Neural crest cell (in vitro differentiated cells): ENCODE measurements at regions not wholly inside any gene's neighbourhood (a gene's known extent, or its start where the extent isn't known, plus 50 kb on each side); places are given as distances from the start of the nearest gene placed in this dataset.

Experiments
- DNase-seq: peaks from one replicate; pipeline ENCODE4 v3.0.0; 2021; ENCODE audit warnings: low read depth, mixed read lengths, low spot score
- H3K27ac Mint-ChIP-seq: one replicate; pipeline ENCODE4 v1.8.0; 2021; ENCODE audit warnings: mild to moderate bottlenecking, mixed read lengths; ENCODE audit not compliant: unreplicated experiment
- H3K27me3 Mint-ChIP-seq: 2 replicates; pipeline ENCODE4 v1.8.0; 2021; ENCODE audit warnings: low read depth, mild to moderate bottlenecking, mixed read lengths
- H3K36me3 Mint-ChIP-seq: 2 replicates; pipeline ENCODE4 v1.8.0; 2021; ENCODE audit warnings: low read depth, mild to moderate bottlenecking, mixed read lengths
- H3K4me1 Mint-ChIP-seq: 2 replicates; pipeline ENCODE4 v1.8.0; 2021; ENCODE audit warnings: mixed read lengths
- H3K4me3 Mint-ChIP-seq: one replicate; pipeline ENCODE4 v1.8.0; 2021; ENCODE audit warnings: mild to moderate bottlenecking, mixed read lengths
- H3K9me3 Mint-ChIP-seq: 2 replicates; pipeline ENCODE4 v1.8.0; 2021; ENCODE audit warnings: mixed read lengths
- CTCF ChIP-seq: fragments of 200-600 bp; sonication (generic); conservative IDR thresholded peaks from 2 replicates; pipeline ENCODE4 v1.5.0; 2021; ENCODE audit warnings: antibody characterized with exemption, mild to moderate bottlenecking

GRCh38 chr20:19073584-19074218 lies 138.7 kb upstream of the SLC24A3 start:
- peak; percentile 6 for DNase-seq
- no peak overlapping the region for H3K27ac Mint-ChIP-seq

DNA sequence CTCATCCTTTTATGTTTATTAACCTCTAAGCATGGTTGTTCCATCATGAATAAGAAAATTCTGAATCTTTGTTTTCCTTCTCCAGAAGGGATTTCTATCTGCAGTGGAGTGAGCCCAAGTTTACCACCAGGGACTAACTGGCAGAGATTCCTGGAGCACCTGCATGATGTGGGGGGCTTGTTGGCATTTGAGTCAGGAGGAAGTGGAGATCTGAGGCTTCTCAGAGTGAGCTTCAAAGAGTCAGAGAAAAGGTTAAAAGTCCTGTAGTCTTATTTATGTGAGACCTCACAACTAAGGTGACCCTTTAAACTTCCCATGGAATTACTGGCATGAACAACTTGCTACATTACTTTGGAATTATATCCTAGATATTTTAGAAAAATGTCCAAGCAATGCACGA lies 138.1 kb upstream of the SLC24A3 start:
- Mint-ChIP-seq H3K4me1 (no peaks in the 10 kb centered on the region), H3K4me3 (no peak overlapping the region), H3K9me3 (no peaks in the 10 kb centered on the region), H3K27ac (no peak overlapping the region), H3K27me3 (peaks cover 16% of the 10 kb centered on the region), H3K36me3 (no peaks in the 10 kb centered on the region)
- no peak for TF ChIP-seq CTCF
- DNase-seq, result no peak

More at GRCh38 chr20:19073584-19074218, 138.7 kb upstream of the SLC24A3 start:
- peaks cover under 1% of the 10 kb centered on the region for H3K9me3 Mint-ChIP-seq
- peak; percentile 53 for TF ChIP-seq CTCF
- H3K4me1 Mint-ChIP-seq, result no peaks in the 10 kb centered on the region
- no peaks in the 10 kb centered on the region for H3K36me3 Mint-ChIP-seq
- no peak overlapping the region for H3K4me3 Mint-ChIP-seq
- H3K27me3 Mint-ChIP-seq, result peaks cover 16% of the 10 kb centered on the region

DNA sequence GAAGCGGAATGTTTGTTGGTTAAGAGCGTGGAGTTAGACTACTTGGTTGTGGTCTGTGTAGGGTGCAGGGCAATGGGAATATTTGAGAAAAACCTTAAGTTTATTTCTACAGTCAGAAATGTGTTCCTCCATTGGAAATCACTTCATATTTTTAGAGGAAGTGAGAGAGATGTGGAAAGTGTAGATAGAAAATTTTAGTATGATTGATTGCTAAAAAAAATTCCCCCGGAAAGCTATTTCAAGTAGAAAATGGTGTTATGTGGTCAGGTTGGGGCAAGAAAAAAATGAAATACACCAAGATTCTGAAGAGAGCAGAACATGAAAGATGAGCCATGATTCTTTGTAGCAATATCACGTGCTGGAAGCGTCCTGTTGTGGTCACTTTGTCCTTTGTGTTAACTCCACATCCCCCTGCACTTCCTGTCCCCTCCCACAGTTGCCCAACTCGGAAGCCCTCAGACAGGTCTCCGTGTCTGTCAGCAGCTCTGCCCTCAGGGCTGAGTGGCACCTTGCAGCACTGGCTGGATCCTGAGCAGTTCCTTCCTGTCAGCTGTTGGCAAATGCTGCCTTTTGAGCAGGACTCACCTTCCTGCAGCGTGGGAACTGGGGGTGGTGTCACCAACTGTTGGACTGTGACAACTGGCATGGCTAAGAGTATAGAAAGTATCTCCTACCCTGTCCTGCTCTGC lies 137.5 kb upstream of the SLC24A3 start:
- Mint-ChIP-seq H3K27me3 (peaks cover 14% of the 10 kb centered on the region), H3K27ac (no peak overlapping the region), H3K9me3 (no peaks in the 10 kb centered on the region), H3K36me3 (no peaks in the 10 kb centered on the region), H3K4me3 (no peak overlapping the region), H3K4me1 (no peaks in the 10 kb centered on the region)
- no peak for TF ChIP-seq CTCF
- no peak for DNase-seq

GRCh38 chr20:19077370-19078220 lies 134.8 kb upstream of the SLC24A3 start:
- DNase-seq, result no peak

More at GRCh38 chr20:19077370-19078220, 134.8 kb upstream of the SLC24A3 start:
- no peak overlapping the region for H3K27ac Mint-ChIP-seq
- no peaks in the 10 kb centered on the region for H3K4me1 Mint-ChIP-seq
- no peaks in the 10 kb centered on the region for H3K36me3 Mint-ChIP-seq
- H3K4me3 Mint-ChIP-seq, result no peak overlapping the region
- no peak for TF ChIP-seq CTCF
- peaks cover 10% of the 10 kb centered on the region for H3K9me3 Mint-ChIP-seq
- peaks cover 10% of the 10 kb centered on the region for H3K27me3 Mint-ChIP-seq
